Esophagus squamous epithelium (tissue), 5 donors: ENCODE measurements at regions not wholly inside any gene's neighbourhood (a gene's known extent, or its start where the extent isn't known, plus 50 kb on each side); places are given as distances from the start of the nearest gene placed in this dataset.

ENCODE experiments used
- DNase-seq: peaks from one replicate; lab custom pipeline; 2025; lab: John Stamatoyannopoulos, UW
- H3K27ac ChIP-seq, 4 donors: fragments of 200-600 bp; sonication (generic); one replicate each; pipeline ENCODE4 v1.5.1; 2016 to 2019; ENCODE audit warnings: mild to moderate bottlenecking in 1 of 4
- H3K27me3 ChIP-seq, 4 donors: fragments of 200-600 bp; sonication (generic); 1 replicate in 3 of 4; 2 replicates in 1 of 4; pipeline versions ENCODE4 v1.5.1 to v1.6.0; 2017 to 2021; ENCODE audit warnings: antibody characterized with exemption in 1 of 4
- H3K36me3 ChIP-seq, 3 donors: fragments of 200-600 bp; sonication (generic); one replicate each; pipeline ENCODE4 v1.5.1; 2016 to 2019
- H3K4me1 ChIP-seq, 3 donors: fragments of 200-600 bp; sonication (generic); one replicate each; pipeline ENCODE4 v1.5.1; 2017 to 2019
- H3K4me3 ChIP-seq, 4 donors: fragments of 200-600 bp; sonication (generic); 1 replicate in 3 of 4; 2 replicates in 1 of 4; pipeline ENCODE4 v1.5.1; 2016 to 2019; ENCODE audit warnings: mild to moderate bottlenecking in 2 of 4, moderate library complexity in 1 of 4
- H3K9me3 ChIP-seq, 3 donors: fragments of 200-600 bp; sonication (generic); one replicate each; pipeline ENCODE4 v1.5.1; 2016 to 2019
- CTCF ChIP-seq, 6 experiments: fragments of 450-650 bp in 4 of 6; fragments of 200-600 bp in 2 of 6; sonication (generic) in 2 of 6; IDR thresholded peaks; one replicate each; pipeline ENCODE4 v1.5.1; 2016 to 2019; ENCODE audit warnings: antibody characterized with exemption in 6 of 6, mild to moderate bottlenecking in 4 of 6, moderate library complexity in 4 of 6
- POLR2A ChIP-seq, 4 donors: fragments of 450-650 bp; IDR thresholded peaks; one replicate each; pipeline ENCODE4 v1.6.1; 2017; ENCODE audit warnings: antibody characterized with exemption in 4 of 4, mild to moderate bottlenecking in 4 of 4, moderate library complexity in 3 of 4
- WGBS, 2 donors: methylation state at CpG; one replicate each; pipeline ENCODE4 v1.1.5; 2018; 5-methylcytosine and 5-hydroxymethylcytosine counted together
- intact Hi-C: fragments of 100-400 bp; cut with DNase I; formaldehyde crosslinking; loops from one replicate; pipeline ENCODE4 v1.15.0; 2022
- donor health status: DM: yes; HTN: yes; CAD: no.

GRCh38 chr13:104436555-104436954, 1370.3 kb upstream of the SLC10A2 start:
- Histone ChIP-seq H3K36me3 (no peaks in the 10 kb centered on the region), H3K4me1 (no peaks in the 10 kb centered on the region), H3K27me3 (no peaks in the 10 kb centered on the region), H3K27ac (no peak overlapping the region), H3K4me3 (no peak overlapping the region), H3K9me3 (no peaks in the 10 kb centered on the region)
- TF ChIP-seq POLR2A (IDR thresholded peaks at IDR 0.05), result no peak
- TF ChIP-seq CTCF (IDR thresholded peaks at IDR 0.05), result no peak
- WGBS, 2 donors, result 64 to 66% methylated on average over 2 of the region's 2 CpGs
- DNase-seq, result no peak
- intact Hi-C loops, result no loop called here

GRCh38 chr13:104431895-104432294, 1365.7 kb upstream of the SLC10A2 start:
- H3K27me3 ChIP-seq, result no peaks in the 10 kb centered on the region
- H3K4me1 ChIP-seq, result no peaks in the 10 kb centered on the region
- H3K4me3 ChIP-seq, result no peak overlapping the region
- WGBS, 2 donors, result 59 to 65% methylated on average over 1 of the region's 1 CpG
- no peak overlapping the region for H3K27ac ChIP-seq
- TF ChIP-seq CTCF (IDR thresholded peaks at IDR 0.05), result no peak
- no peak for DNase-seq
- H3K9me3 ChIP-seq, result no peaks in the 10 kb centered on the region
- H3K36me3 ChIP-seq, result no peaks in the 10 kb centered on the region
- intact Hi-C loops, result no loop called here

DNA sequence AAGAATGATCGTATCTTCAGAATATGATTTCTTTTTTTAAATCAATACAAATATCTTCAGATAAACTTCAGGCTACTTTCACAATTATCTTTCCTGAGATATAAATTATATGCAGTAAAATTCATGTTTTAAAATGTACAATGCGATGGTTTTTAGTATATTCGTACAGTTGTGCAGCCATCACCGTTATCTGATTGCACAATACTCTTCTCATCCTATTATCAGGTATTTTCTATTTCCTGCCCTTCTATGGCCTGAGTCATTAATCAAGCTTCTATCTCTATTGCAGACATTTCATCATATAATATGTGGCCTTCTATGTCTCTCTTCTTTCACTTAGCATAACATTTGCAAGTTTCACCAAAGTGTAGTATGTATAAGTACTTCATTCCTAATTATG, 1360.2 kb upstream of the SLC10A2 start:
- H3K27ac ChIP-seq, result no peak overlapping the region
- WGBS, 2 donors, result 86 to 92% methylated on average over 4 of the region's 4 CpGs
- no peaks in the 10 kb centered on the region for H3K9me3 ChIP-seq
- no peak for DNase-seq
- no peaks in the 10 kb centered on the region for H3K4me1 ChIP-seq
- H3K36me3 ChIP-seq, result no peaks in the 10 kb centered on the region
- intact Hi-C loops, result no loop called here
- no peak for TF ChIP-seq CTCF (IDR thresholded peaks at IDR 0.05)
- TF ChIP-seq POLR2A (IDR thresholded peaks at IDR 0.05), result no peak
- H3K4me3 ChIP-seq, result no peak overlapping the region
- H3K27me3 ChIP-seq, result no peaks in the 10 kb centered on the region

- intact Hi-C loops, result no loop called here
- no peak overlapping the region for H3K27ac ChIP-seq
- H3K36me3 ChIP-seq, result no peaks in the 10 kb centered on the region
- no peaks in the 10 kb centered on the region for H3K27me3 ChIP-seq
- H3K4me1 ChIP-seq, result no peaks in the 10 kb centered on the region
- no peak overlapping the region for H3K4me3 ChIP-seq
- DNase-seq, result no peak
- no peaks in the 10 kb centered on the region for H3K9me3 ChIP-seq
- 40 to 45% methylated on average over 4 of the region's 4 CpGs for WGBS, 2 donors
- no peak for TF ChIP-seq CTCF (IDR thresholded peaks at IDR 0.05)
- no peak for TF ChIP-seq POLR2A (IDR thresholded peaks at IDR 0.05)
These were observed 1356.5 kb upstream of the SLC10A2 start for GRCh38 chr13:104422668-104423067.

DNA sequence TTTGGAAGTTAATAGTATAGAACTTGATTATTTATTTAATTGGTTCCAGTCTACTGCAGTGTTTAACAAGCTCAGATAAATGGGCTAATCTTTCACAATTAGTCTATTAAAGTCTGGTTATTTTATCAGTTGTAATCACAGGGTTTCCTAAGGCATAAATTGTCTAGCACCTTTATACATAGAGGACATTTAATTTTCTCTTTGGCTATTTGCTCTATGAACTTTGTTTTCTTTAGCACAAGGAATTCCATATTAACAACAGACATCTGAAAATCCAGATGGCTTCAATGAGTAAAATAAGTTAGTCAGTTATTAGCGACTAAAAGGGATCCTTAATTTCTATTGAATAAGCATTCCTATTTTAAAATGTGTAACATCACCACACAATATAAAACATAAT, 1350.8 kb upstream of the SLC10A2 start:
- Histone ChIP-seq H3K9me3 (no peaks in the 10 kb centered on the region), H3K27me3 (no peaks in the 10 kb centered on the region), H3K4me1 (no peaks in the 10 kb centered on the region), H3K27ac (no peak overlapping the region), H3K4me3 (no peak overlapping the region), H3K36me3 (no peaks in the 10 kb centered on the region)
- 81 to 90% methylated on average over 1 of the region's 1 CpG for WGBS, 2 donors
- TF ChIP-seq POLR2A (IDR thresholded peaks at IDR 0.05), result no peak
- no peak for TF ChIP-seq CTCF (IDR thresholded peaks at IDR 0.05)
- DNase-seq, result no peak
- intact Hi-C loops, result no loop called here
